IMR-90 (cell line): ENCODE measurements at regions not wholly inside any gene's neighbourhood (a gene's known extent, or its start where the extent isn't known, plus 50 kb on each side); places are given as distances from the start of the nearest gene placed in this dataset.

Experiments used
- ATAC-seq: fragments of 200-7000 bp; cut with Tn5 transposase; 2 replicates; pipeline ENCODE4 v1.9.1; 2020; ENCODE audit warnings: low read depth, mild to moderate bottlenecking, moderate library complexity
- BruUV-seq: library from RNA; stranded (reverse); fragments of 400-500 nt; replicated peaks from 2 replicates; lab custom pipeline; 2021; lab: Mats Ljungman, UMichigan
- CTCF ChIA-PET: fragments of 300-600 bp; formaldehyde crosslinking; extraction: SDS; loops from one replicate; lab custom pipeline; 2021; ENCODE audit warnings: antibody characterized with exemption; lab: Yijun Ruan, JAX
- POLR2A ChIA-PET: fragments of 300-600 bp; sonication (Branson Sonifier 250); formaldehyde crosslinking; loops from one replicate; lab custom pipeline; 2022; ENCODE audit warnings: antibody characterized with exemption; ENCODE audit not compliant: unreplicated experiment; lab: Charles Lee
- DNase-seq: peaks from one replicate; pipeline ENCODE4 v3.0.0; 2013
- H2AFZ ChIP-seq: replicated peaks from 2 replicates; pipeline ENCODE3; 2013; ENCODE audit warnings: low read length, mild to moderate bottlenecking; ENCODE audit not compliant: poor library complexity
- H2AK5ac ChIP-seq: 2 replicates; pipeline ENCODE4 v1.6.1; 2013; ENCODE audit warnings: low read depth, low read length, inconsistent platforms
- H2AK9ac ChIP-seq: replicated peaks from 2 replicates; pipeline ENCODE3; 2013; ENCODE audit warnings: mild to moderate bottlenecking, low read depth, low read length, moderate library complexity; ENCODE audit not compliant: poor library complexity
- H2BK120ac ChIP-seq: 2 replicates; pipeline ENCODE4 v1.6.1; 2013; ENCODE audit warnings: low read depth, low read length, inconsistent platforms
- H2BK15ac ChIP-seq: 3 replicates; pipeline ENCODE4 v1.6.1; 2013; ENCODE audit warnings: low read depth, low read length, inconsistent platforms
- H2BK20ac ChIP-seq: 2 replicates; pipeline ENCODE4 v1.6.1; 2013; ENCODE audit warnings: low read depth, mild to moderate bottlenecking, inconsistent platforms, low read length, moderate library complexity
- H2BK5ac ChIP-seq: 2 replicates; pipeline ENCODE4 v1.6.1; 2013; ENCODE audit warnings: mild to moderate bottlenecking, low read depth, low read length, inconsistent platforms; ENCODE audit not compliant: poor library complexity, severe bottlenecking
- H3K14ac ChIP-seq: replicated peaks from 2 replicates; pipeline ENCODE4 v1.6.1; 2013; ENCODE audit warnings: low read depth, low read length, inconsistent platforms
- H3K18ac ChIP-seq: 2 replicates; pipeline ENCODE4 v1.6.1; 2013; ENCODE audit warnings: low read depth, low read length, control low read depth
- H3K23ac ChIP-seq: 2 replicates; pipeline ENCODE4 v1.6.1; 2013; ENCODE audit warnings: low read depth, low read length, inconsistent platforms
- H3K27ac ChIP-seq: 2 replicates; pipeline ENCODE4 v1.5.1; 2013; ENCODE audit warnings: mild to moderate bottlenecking, control low read depth, low read length; ENCODE audit not compliant: insufficient read depth
- H3K27me3 ChIP-seq: 2 replicates; pipeline ENCODE4 v1.6.1; 2013; ENCODE audit warnings: low read length; ENCODE audit not compliant: control insufficient read depth, insufficient read depth
- H3K36me3 ChIP-seq: 2 replicates; pipeline ENCODE4 v1.6.1; 2013; ENCODE audit warnings: low read length, mixed read lengths; ENCODE audit not compliant: control insufficient read depth, insufficient read depth
- H3K4ac ChIP-seq: 2 replicates; pipeline ENCODE4 v1.6.1; 2013; ENCODE audit warnings: low read depth, low read length, inconsistent platforms
- H3K4me1 ChIP-seq: 2 replicates; pipeline ENCODE4 v1.6.1; 2013; ENCODE audit warnings: low read length, mixed read lengths; ENCODE audit not compliant: control insufficient read depth, insufficient read depth
- H3K4me2 ChIP-seq: 2 replicates; pipeline ENCODE4 v1.6.1; 2013; ENCODE audit warnings: low read depth, mild to moderate bottlenecking, control low read depth, low read length, moderate library complexity
- H3K4me3 ChIP-seq: 2 replicates; pipeline ENCODE4 v1.5.1; 2013; ENCODE audit warnings: low read depth, mild to moderate bottlenecking, control low read depth, low read length, moderate library complexity; ENCODE audit not compliant: insufficient read depth
- H3K56ac ChIP-seq: 2 replicates; pipeline ENCODE4 v1.6.1; 2013; ENCODE audit warnings: low read length, inconsistent platforms; ENCODE audit not compliant: insufficient read depth; ENCODE audit errors: extremely low read depth
- H3K79me1 ChIP-seq, 2 experiments: 2 replicates each; pipeline ENCODE4 v1.6.1; 2013; ENCODE audit warnings: low read length in 2 of 2, inconsistent platforms in 1 of 2, low read depth in 1 of 2
- H3K9ac ChIP-seq: 2 replicates; pipeline ENCODE4 v1.6.1; 2013; ENCODE audit warnings: low read depth, low read length, control low read depth
- H3K9me1 ChIP-seq: 2 replicates; pipeline ENCODE4 v1.6.1; 2013; ENCODE audit warnings: low read length, inconsistent platforms; ENCODE audit not compliant: insufficient read depth
- H3K9me3 ChIP-seq: 2 replicates; pipeline ENCODE4 v1.6.1; 2013; ENCODE audit warnings: low read length; ENCODE audit not compliant: control insufficient read depth, insufficient read depth
- H4K20me1 ChIP-seq: 2 replicates; pipeline ENCODE4 v1.6.1; 2013; ENCODE audit warnings: low read length, inconsistent platforms; ENCODE audit not compliant: insufficient read depth
- H4K5ac ChIP-seq: 2 replicates; pipeline ENCODE4 v1.6.1; 2013; ENCODE audit warnings: mild to moderate bottlenecking, low read depth, low read length, control low read depth
- H4K8ac ChIP-seq, 2 experiments: 2 replicates each; pipeline ENCODE4 v1.6.1; 2013; ENCODE audit warnings: low read depth in 2 of 2, low read length in 2 of 2, control low read depth in 1 of 2, inconsistent platforms in 1 of 2
- H4K91ac ChIP-seq: 2 replicates; pipeline ENCODE4 v1.6.1; 2013; ENCODE audit warnings: low read depth, low read length, inconsistent platforms; ENCODE audit not compliant: insufficient read depth
- BHLHE40 ChIP-seq: fragments of 150-350 bp; IDR thresholded peaks from 2 replicates; pipeline ENCODE4 v1.6.1; 2016; ENCODE audit warnings: mild to moderate bottlenecking, low read depth, low read length
- CEBPB ChIP-seq: IDR thresholded peaks from 2 replicates; pipeline ENCODE4 v1.6.1; 2012; ENCODE audit warnings: low read depth, low read length, improper control_type of control experiment
- MAFK ChIP-seq: IDR thresholded peaks from 2 replicates; pipeline ENCODE4 v1.6.1; 2012; ENCODE audit warnings: low read depth, low read length, improper control_type of control experiment
- NFE2L2 ChIP-seq: fragments of 150-350 bp; IDR thresholded peaks from 2 replicates; pipeline ENCODE4 v1.6.1; 2016; ENCODE audit warnings: low read depth, mild to moderate bottlenecking, low read length
- POLR2A ChIP-seq: IDR thresholded peaks from 2 replicates; pipeline ENCODE4 v1.6.1; 2012; ENCODE audit warnings: mild to moderate bottlenecking, low read depth, low read length
- RCOR1 ChIP-seq: IDR thresholded peaks from 2 replicates; pipeline ENCODE4 v1.6.1; 2012; ENCODE audit warnings: mild to moderate bottlenecking, low read length, improper control_type of control experiment; ENCODE audit not compliant: insufficient replicate concordance
- SMC3 ChIP-seq: fragments of 150-350 bp; IDR thresholded peaks from 2 replicates; pipeline ENCODE4 v1.6.1; 2016; ENCODE audit warnings: low read depth, mild to moderate bottlenecking, antibody characterized with exemption, low read length, moderate library complexity
- WGBS, 2 experiments: methylation state at CpG; one replicate each; pipeline versions ENCODE4 v1.1.5 to v1.1.7; 2013; ENCODE audit warnings: missing lambda C conversion rate in 2 of 2; ENCODE audit not compliant: insufficient read length in 1 of 2; ENCODE audit errors: extremely low coverage in 2 of 2; 5-methylcytosine and 5-hydroxymethylcytosine counted together
- dilution Hi-C: fragments of 300-500 bp; cut with HindIII; formaldehyde crosslinking; loops from one replicate; pipeline ENCODE4 v1.14.3; 2018; ENCODE audit warnings: low sequenced_read_pairs; ENCODE audit not compliant: unreplicated experiment
- in situ Hi-C: fragments of 300-500 bp; cut with MboI; formaldehyde crosslinking; loops from 3 replicates; pipeline ENCODE4 v1.14.3; 2019; ENCODE audit warnings: low sequenced_read_pairs, inconsistent platforms, mixed read lengths
- intact Hi-C: fragments of 100-400 bp; cut with micrococcal nuclease; formaldehyde crosslinking; loops from 2 replicates; pipeline ENCODE4 v1.10.0; 2022
- TF ChIP-seq, protein P1 (sequence below): conservative IDR thresholded peaks from 2 replicates; pipeline ENCODE4 v1.5.1; 2012; ENCODE audit warnings: mild to moderate bottlenecking, low read depth, low read length, improper control_type of control experiment
- TF ChIP-seq, protein P2 (sequence below): fragments of 150-350 bp; IDR thresholded peaks from 2 replicates; pipeline ENCODE4 v1.6.1; 2016; ENCODE audit warnings: low read depth, mild to moderate bottlenecking, low read length, moderate library complexity, borderline replicate concordance

DNA sequence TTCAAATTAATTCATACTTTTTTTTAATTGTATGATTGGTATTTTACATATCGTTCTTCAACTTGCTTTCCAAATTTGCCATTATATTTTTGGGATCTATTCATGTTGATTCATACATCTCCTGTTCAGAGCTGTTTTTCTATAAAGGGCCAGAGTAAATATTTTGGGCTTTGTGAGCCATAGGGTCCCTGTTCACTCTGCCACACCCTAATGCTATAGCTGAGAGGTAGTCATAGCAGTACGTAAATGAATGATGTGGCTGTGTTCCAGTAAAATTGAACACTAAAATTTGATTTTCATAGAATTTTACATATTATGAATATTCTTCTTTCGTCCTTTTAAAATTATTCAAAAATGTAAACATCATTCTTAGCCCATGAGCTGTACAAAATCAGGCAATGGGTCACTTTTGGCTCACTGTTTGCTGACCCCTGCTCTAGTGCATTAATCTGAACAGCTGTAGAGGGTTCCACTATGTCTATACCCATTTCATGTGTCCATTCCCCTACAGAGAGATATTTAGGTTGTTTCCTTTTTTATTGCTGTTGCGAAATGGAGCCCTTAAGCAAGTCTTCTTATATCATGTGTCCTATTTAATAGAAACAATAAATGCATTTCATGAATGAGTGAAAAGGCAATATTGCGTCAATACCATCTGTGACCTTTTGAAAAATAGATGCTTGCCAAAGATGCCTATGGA is 136.4 kb upstream of the SALL4 start:
- Histone ChIP-seq H2AK5ac (no peak overlapping the region), H3K18ac (no peak overlapping the region), H2BK5ac (no peak overlapping the region), H3K4me3 (no peak overlapping the region), H3K36me3 (no peaks in the 10 kb centered on the region), H4K20me1 (no peaks in the 10 kb centered on the region), H2AK9ac (no peak overlapping the region), H3K4me1 (peaks cover 6% of the 10 kb centered on the region), H3K79me1 (no peaks in the 10 kb centered on the region), H4K5ac (no peak overlapping the region), H2BK15ac (0 out of 3 replicates have a peak overlapping the region, but pooled peaks have one; percentile 65), H3K14ac (no peak overlapping the region), H4K8ac (no peak overlapping the region), H3K23ac (no peak overlapping the region), H3K27me3 (no peaks in the 10 kb centered on the region; the same call in 1 of the 2 replicates), H2AFZ (no peak overlapping the region), H3K9me1 (no peaks in the 10 kb centered on the region), H3K4ac (no peak overlapping the region), H2BK120ac (no peak overlapping the region), H3K27ac (no peak overlapping the region), H4K91ac (no peak overlapping the region), H3K4me2 (no peak overlapping the region), H3K9ac (no peak overlapping the region), H3K9me3 (no peaks in the 10 kb centered on the region), H3K56ac (no peak overlapping the region), H2BK20ac (no peak overlapping the region)
- WGBS, 2 experiments, result no CpG with 5 or more reads among the region's 5 CpGs
- no TSS peak for BruUV-seq
- ChIA-PET CTCF (interaction anchor here (0.6 to 1.4 kb wide), 2 partner anchors 9 to 47 kb away, joined by 3 to 4 read pairs; no protein-coding TSS in a partner anchor), POLR2A (no interaction called here)
- dilution Hi-C loops, result no loop called here
- TF ChIP-seq, protein P1, sequence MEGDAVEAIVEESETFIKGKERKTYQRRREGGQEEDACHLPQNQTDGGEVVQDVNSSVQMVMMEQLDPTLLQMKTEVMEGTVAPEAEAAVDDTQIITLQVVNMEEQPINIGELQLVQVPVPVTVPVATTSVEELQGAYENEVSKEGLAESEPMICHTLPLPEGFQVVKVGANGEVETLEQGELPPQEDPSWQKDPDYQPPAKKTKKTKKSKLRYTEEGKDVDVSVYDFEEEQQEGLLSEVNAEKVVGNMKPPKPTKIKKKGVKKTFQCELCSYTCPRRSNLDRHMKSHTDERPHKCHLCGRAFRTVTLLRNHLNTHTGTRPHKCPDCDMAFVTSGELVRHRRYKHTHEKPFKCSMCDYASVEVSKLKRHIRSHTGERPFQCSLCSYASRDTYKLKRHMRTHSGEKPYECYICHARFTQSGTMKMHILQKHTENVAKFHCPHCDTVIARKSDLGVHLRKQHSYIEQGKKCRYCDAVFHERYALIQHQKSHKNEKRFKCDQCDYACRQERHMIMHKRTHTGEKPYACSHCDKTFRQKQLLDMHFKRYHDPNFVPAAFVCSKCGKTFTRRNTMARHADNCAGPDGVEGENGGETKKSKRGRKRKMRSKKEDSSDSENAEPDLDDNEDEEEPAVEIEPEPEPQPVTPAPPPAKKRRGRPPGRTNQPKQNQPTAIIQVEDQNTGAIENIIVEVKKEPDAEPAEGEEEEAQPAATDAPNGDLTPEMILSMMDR, result no peak
- TF ChIP-seq POLR2A (no peak), CEBPB (peak; percentile 73), MAFK (no peak), RCOR1 (no peak), NFE2L2 (no peak), SMC3 (no peak), BHLHE40 (no peak)
- TF ChIP-seq, protein P2, sequence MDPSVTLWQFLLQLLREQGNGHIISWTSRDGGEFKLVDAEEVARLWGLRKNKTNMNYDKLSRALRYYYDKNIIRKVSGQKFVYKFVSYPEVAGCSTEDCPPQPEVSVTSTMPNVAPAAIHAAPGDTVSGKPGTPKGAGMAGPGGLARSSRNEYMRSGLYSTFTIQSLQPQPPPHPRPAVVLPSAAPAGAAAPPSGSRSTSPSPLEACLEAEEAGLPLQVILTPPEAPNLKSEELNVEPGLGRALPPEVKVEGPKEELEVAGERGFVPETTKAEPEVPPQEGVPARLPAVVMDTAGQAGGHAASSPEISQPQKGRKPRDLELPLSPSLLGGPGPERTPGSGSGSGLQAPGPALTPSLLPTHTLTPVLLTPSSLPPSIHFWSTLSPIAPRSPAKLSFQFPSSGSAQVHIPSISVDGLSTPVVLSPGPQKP, result no peak
- in situ Hi-C loops, result no loop called here
- intact Hi-C loops, result no loop called here
- ATAC-seq (peak; percentile 72), DNase-seq (peak; percentile 19)
